ENCODE measurements at regions not wholly inside any gene's neighbourhood (a gene's known extent, or its start where the extent isn't known, plus 50 kb on each side); places are given as distances from the start of the nearest gene placed in this dataset.

- TF ChIP-seq CTCF (IDR thresholded peaks at IDR 0.05) = peak; percentile 19
- intact Hi-C loops (cut with DNase I) = no loop called here
- no peak overlapping the region for H3K27ac ChIP-seq
- ATAC-seq = no peak
- no peaks in the 10 kb centered on the region for H3K27me3 ChIP-seq (ENCODE audit: low read depth)
- DNase-seq = no peak
- no peaks in the 10 kb centered on the region for H3K4me1 ChIP-seq
- H3K36me3 ChIP-seq = no peaks in the 10 kb centered on the region
- H3K4me3 ChIP-seq = no peak overlapping the region
- H3K9me3 ChIP-seq = no peaks in the 10 kb centered on the region
Measured at GRCh38 chr5:126100767-126101166, 322.4 kb upstream of the GRAMD2B start.

- Histone ChIP-seq H3K4me3 (no peak overlapping the region), H3K27ac (no peak overlapping the region), H3K27me3 (ENCODE audit: low read depth) (no peaks in the 10 kb centered on the region), H3K9me3 (no peaks in the 10 kb centered on the region), H3K4me1 (no peaks in the 10 kb centered on the region), H3K36me3 (no peaks in the 10 kb centered on the region)
- DNase-seq (no peak), ATAC-seq (no peak)
- no peak for TF ChIP-seq CTCF (IDR thresholded peaks at IDR 0.05)
- intact Hi-C loops (cut with DNase I) = no loop called here
Measured at GRCh38 chr5:126101901-126102300, 321.3 kb upstream of the GRAMD2B start.

- Histone ChIP-seq H3K4me1 (no peaks in the 10 kb centered on the region), H3K4me3 (no peak overlapping the region), H3K9me3 (no peaks in the 10 kb centered on the region), H3K27ac (no peak overlapping the region), H3K36me3 (no peaks in the 10 kb centered on the region), H3K27me3 (ENCODE audit: low read depth) (no peaks in the 10 kb centered on the region)
- no peak for ATAC-seq
- intact Hi-C loops (cut with DNase I) = no loop called here
- no peak for TF ChIP-seq CTCF (IDR thresholded peaks at IDR 0.05)
- DNase-seq = no peak
Measured at GRCh38 chr5:126103050-126103449, 320.2 kb upstream of the GRAMD2B start.

- ATAC-seq = no peak
- intact Hi-C loops (cut with DNase I) = no loop called here
- no peak for DNase-seq
- H3K4me3 ChIP-seq = no peak overlapping the region
- no peaks in the 10 kb centered on the region for H3K9me3 ChIP-seq
- H3K36me3 ChIP-seq = no peaks in the 10 kb centered on the region
- H3K27me3 ChIP-seq (ENCODE audit: low read depth) = no peaks in the 10 kb centered on the region
- no peak for TF ChIP-seq CTCF (IDR thresholded peaks at IDR 0.05)
- H3K4me1 ChIP-seq = no peaks in the 10 kb centered on the region
- H3K27ac ChIP-seq = no peak overlapping the region
Measured at GRCh38 chr5:126103868-126104267, 319.3 kb upstream of the GRAMD2B start.

- DNase-seq = no peak
Measured at GRCh38 chr5:126104341-126104740, 318.9 kb upstream of the GRAMD2B start.

More at GRCh38 chr5:126104341-126104740, 318.9 kb upstream of the GRAMD2B start:
- Histone ChIP-seq H3K4me3 (no peak overlapping the region), H3K9me3 (no peaks in the 10 kb centered on the region), H3K4me1 (no peaks in the 10 kb centered on the region), H3K27ac (no peak overlapping the region), H3K36me3 (no peaks in the 10 kb centered on the region), H3K27me3 (ENCODE audit: low read depth) (no peaks in the 10 kb centered on the region)
- ATAC-seq = no peak
- intact Hi-C loops (cut with DNase I) = no loop called here
- TF ChIP-seq CTCF (IDR thresholded peaks at IDR 0.05) = no peak
